ENCODE measurements at regions not wholly inside any gene's neighbourhood (a gene's known extent, or its start where the extent isn't known, plus 50 kb on each side); places are given as distances from the start of the nearest gene placed in this dataset.
A peak's percentile ranks its signal among the peaks of the same experiment; 100 is the strongest.

DNA sequence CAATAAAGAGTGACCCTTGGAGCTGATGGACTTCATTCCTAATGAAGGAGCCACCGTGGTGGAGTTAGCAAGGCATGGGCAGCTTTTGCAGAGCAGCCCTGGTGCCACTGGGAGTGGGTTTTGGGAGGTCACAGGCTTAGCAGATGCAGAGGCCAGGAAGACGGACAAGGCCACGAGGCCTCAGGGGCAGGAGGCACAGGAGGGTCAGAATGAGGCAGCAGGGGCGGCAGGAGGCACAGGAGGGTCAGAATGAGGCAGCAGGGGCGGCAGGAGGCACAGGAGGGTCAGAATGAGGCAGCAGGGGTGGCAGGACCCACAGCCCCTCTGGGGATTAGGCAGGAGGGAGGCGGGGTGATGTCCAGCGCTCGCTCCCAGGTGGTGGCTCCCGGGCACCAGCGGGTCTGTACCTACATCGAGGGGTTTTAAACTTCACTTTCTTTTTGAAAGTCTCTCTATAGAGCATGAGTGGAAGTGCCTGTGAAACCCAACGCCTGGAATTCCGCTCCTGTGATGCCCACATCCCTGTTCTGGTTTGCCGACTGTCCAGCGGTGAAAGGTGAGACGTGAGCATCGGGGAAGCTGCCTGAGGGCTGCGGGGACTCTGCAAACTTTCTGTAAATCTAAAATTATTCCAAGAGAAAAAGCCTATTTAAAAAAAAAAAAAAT, 521.6 kb downstream of the BRD1 start:
- TF ChIP-seq, protein P1, sequence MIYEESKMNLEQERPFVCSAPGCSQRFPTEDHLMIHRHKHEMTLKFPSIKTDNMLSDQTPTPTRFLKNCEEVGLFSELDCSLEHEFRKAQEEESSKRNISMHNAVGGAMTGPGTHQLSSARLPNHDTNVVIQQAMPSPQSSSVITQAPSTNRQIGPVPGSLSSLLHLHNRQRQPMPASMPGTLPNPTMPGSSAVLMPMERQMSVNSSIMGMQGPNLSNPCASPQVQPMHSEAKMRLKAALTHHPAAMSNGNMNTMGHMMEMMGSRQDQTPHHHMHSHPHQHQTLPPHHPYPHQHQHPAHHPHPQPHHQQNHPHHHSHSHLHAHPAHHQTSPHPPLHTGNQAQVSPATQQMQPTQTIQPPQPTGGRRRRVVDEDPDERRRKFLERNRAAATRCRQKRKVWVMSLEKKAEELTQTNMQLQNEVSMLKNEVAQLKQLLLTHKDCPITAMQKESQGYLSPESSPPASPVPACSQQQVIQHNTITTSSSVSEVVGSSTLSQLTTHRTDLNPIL (CRISPR knock-in tag; IDR thresholded peaks at IDR 0.05; ENCODE audit: low read depth): no peak
- TF ChIP-seq GLIS3 (CRISPR knock-in tag; IDR thresholded peaks at IDR 0.05) (no peak), ZC3H10 (CRISPR knock-in tag; IDR thresholded peaks at IDR 0.05) (no peak), ZFP3 (CRISPR knock-in tag; IDR thresholded peaks at IDR 0.05) (no peak), ZNF565 (CRISPR knock-in tag; conservative IDR thresholded peaks at IDR 0.05; ENCODE audit: low read depth) (no peak)
- TF ChIP-seq, protein P2, sequence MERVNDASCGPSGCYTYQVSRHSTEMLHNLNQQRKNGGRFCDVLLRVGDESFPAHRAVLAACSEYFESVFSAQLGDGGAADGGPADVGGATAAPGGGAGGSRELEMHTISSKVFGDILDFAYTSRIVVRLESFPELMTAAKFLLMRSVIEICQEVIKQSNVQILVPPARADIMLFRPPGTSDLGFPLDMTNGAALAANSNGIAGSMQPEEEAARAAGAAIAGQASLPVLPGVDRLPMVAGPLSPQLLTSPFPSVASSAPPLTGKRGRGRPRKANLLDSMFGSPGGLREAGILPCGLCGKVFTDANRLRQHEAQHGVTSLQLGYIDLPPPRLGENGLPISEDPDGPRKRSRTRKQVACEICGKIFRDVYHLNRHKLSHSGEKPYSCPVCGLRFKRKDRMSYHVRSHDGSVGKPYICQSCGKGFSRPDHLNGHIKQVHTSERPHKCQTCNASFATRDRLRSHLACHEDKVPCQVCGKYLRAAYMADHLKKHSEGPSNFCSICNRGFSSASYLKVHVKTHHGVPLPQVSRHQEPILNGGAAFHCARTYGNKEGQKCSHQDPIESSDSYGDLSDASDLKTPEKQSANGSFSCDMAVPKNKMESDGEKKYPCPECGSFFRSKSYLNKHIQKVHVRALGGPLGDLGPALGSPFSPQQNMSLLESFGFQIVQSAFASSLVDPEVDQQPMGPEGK (CRISPR knock-in tag; IDR thresholded peaks at IDR 0.05; ENCODE audit: borderline replicate concordance): no peak
- no peak for ATAC-seq

DNA sequence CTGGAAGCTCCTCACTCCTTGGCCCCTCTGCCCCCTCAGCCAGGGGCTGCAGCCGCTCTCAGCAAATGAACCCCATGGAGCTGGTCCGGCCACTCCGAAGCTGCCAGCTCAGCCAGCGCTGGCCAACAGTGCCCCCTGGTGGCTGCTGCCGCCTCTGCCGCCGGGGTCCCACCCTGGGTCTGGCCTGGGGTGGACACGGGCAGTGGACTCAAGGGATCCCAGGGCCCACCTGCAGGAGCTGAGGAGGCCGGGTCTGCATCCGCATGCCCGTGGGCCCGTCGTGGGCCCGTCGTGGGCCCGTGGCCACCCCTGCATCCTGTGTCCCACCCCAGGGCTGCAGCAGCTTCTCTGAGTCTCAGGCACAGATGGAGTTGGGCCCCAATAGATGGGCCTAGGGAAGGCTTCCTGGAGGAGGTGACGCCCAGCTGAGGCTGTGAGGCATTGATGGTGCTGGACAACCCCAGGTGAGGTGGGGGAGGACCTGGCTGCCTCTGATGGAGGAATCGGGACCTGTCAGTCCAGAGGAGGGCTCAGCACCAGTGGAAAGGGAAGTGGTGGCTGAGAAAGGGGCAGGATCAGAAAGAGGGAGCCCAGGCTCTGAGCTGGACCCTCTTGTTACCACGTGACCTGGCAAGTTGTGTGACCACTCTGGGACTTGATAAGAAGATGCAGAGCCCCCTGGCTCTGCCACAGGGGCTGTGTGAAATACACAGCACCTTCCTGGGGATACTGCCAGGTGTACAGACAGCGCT, 522.3 kb downstream of the BRD1 start:
- peak; percentile 92 for ATAC-seq
- TF ChIP-seq ZC3H10 (CRISPR knock-in tag; IDR thresholded peaks at IDR 0.05) (no peak), ZNF565 (CRISPR knock-in tag; conservative IDR thresholded peaks at IDR 0.05; ENCODE audit: low read depth) (no peak), ZNF70 (CRISPR knock-in tag; IDR thresholded peaks at IDR 0.05) (no peak), GLIS3 (CRISPR knock-in tag; IDR thresholded peaks at IDR 0.05) (no peak), ISL1 (CRISPR knock-in tag; IDR thresholded peaks at IDR 0.05) (no peak), RARB (CRISPR knock-in tag; IDR thresholded peaks at IDR 0.05) (no peak), CSDC2 (CRISPR knock-in tag; IDR thresholded peaks at IDR 0.05) (no peak), ESRRG (CRISPR knock-in tag; IDR thresholded peaks at IDR 0.05) (no peak), SNAI2 (CRISPR knock-in tag; IDR thresholded peaks at IDR 0.05) (no peak), ZNF8 (CRISPR knock-in tag; IDR thresholded peaks at IDR 0.05) (no peak), TCF4 (CRISPR knock-in tag; IDR thresholded peaks at IDR 0.05; ENCODE audit: borderline replicate concordance) (no peak), ARNTL (CRISPR knock-in tag; IDR thresholded peaks at IDR 0.05; ENCODE audit: borderline replicate concordance, low read depth) (no peak)
- TF ChIP-seq, protein P3, sequence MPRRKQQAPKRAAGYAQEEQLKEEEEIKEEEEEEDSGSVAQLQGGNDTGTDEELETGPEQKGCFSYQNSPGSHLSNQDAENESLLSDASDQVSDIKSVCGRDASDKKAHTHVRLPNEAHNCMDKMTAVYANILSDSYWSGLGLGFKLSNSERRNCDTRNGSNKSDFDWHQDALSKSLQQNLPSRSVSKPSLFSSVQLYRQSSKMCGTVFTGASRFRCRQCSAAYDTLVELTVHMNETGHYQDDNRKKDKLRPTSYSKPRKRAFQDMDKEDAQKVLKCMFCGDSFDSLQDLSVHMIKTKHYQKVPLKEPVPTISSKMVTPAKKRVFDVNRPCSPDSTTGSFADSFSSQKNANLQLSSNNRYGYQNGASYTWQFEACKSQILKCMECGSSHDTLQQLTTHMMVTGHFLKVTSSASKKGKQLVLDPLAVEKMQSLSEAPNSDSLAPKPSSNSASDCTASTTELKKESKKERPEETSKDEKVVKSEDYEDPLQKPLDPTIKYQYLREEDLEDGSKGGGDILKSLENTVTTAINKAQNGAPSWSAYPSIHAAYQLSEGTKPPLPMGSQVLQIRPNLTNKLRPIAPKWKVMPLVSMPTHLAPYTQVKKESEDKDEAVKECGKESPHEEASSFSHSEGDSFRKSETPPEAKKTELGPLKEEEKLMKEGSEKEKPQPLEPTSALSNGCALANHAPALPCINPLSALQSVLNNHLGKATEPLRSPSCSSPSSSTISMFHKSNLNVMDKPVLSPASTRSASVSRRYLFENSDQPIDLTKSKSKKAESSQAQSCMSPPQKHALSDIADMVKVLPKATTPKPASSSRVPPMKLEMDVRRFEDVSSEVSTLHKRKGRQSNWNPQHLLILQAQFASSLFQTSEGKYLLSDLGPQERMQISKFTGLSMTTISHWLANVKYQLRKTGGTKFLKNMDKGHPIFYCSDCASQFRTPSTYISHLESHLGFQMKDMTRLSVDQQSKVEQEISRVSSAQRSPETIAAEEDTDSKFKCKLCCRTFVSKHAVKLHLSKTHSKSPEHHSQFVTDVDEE (CRISPR knock-in tag; IDR thresholded peaks at IDR 0.05): no peak
- TF ChIP-seq, protein P2 (CRISPR knock-in tag; IDR thresholded peaks at IDR 0.05; ENCODE audit: borderline replicate concordance): no peak
- TF ChIP-seq, protein P1 (CRISPR knock-in tag; IDR thresholded peaks at IDR 0.05; ENCODE audit: low read depth): no peak
- TF ChIP-seq, protein P4, sequence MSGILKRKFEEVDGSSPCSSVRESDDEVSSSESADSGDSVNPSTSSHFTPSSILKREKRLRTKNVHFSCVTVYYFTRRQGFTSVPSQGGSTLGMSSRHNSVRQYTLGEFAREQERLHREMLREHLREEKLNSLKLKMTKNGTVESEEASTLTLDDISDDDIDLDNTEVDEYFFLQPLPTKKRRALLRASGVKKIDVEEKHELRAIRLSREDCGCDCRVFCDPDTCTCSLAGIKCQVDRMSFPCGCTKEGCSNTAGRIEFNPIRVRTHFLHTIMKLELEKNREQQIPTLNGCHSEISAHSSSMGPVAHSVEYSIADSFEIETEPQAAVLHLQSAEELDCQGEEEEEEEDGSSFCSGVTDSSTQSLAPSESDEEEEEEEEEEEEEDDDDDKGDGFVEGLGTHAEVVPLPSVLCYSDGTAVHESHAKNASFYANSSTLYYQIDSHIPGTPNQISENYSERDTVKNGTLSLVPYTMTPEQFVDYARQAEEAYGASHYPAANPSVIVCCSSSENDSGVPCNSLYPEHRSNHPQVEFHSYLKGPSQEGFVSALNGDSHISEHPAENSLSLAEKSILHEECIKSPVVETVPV (CRISPR knock-in tag; IDR thresholded peaks at IDR 0.05): no peak

All from SK-N-SH treated with all-trans-retinoic acid at 6 μM for 48 hours (cell line).